ENCODE measurements at regions not wholly inside any gene's neighbourhood (a gene's known extent, or its start where the extent isn't known, plus 50 kb on each side); places are given as distances from the start of the nearest gene placed in this dataset.

GRCh38 chr20:56994006-56994405, 272.4 kb downstream of the BMP7 start:
- no peak for DNase-seq

GRCh38 chr20:56995149-56995548, 271.3 kb downstream of the BMP7 start:
- H3K36me3 ChIP-seq = no peaks in the 10 kb centered on the region
- no peaks in the 10 kb centered on the region for H3K4me1 ChIP-seq
- no peak overlapping the region for H3K27ac ChIP-seq
- H3K4me3 ChIP-seq = no peak overlapping the region
- intact Hi-C loops (cut with DNase I) = no loop called here
- H3K27me3 ChIP-seq = peaks cover 0 to 34% (median 11%) of the 10 kb centered on the region in 7 donors
- peaks cover 0 to 27% (median 12%) of the 10 kb centered on the region in 11 donors for H3K9me3 ChIP-seq
- DNase-seq (no peak), ATAC-seq (no peak)
- TF ChIP-seq CTCF (IDR thresholded peaks at IDR 0.05) = no peak
- 74% methylated on average over 9 of the region's 9 CpGs for WGBS, 2 donors

More at GRCh38 chr20:56994006-56994405, 272.4 kb downstream of the BMP7 start:
- intact Hi-C loops (cut with DNase I) = no loop called here
- TF ChIP-seq CTCF (IDR thresholded peaks at IDR 0.05) = no peak
- no peaks in the 10 kb centered on the region for H3K36me3 ChIP-seq
- peaks cover 0 to 19% (median 11%) of the 10 kb centered on the region in 11 donors for H3K9me3 ChIP-seq
- 64% methylated on average over 8 of the region's 8 CpGs for WGBS, 2 donors
- no peak overlapping the region for H3K4me3 ChIP-seq
- peaks cover 0 to 38% (median 18%) of the 10 kb centered on the region in 7 donors for H3K27me3 ChIP-seq
- no peak overlapping the region for H3K27ac ChIP-seq
- H3K4me1 ChIP-seq = no peaks in the 10 kb centered on the region
- no peak for ATAC-seq

- H3K27me3 ChIP-seq = peaks cover 0 to 34% (median 7%) of the 10 kb centered on the region in 7 donors
- H3K27ac ChIP-seq = no peak overlapping the region
- H3K4me1 ChIP-seq = no peaks in the 10 kb centered on the region
- peak in 7 of 9 donors; percentile 11 to 37 (median 23) for TF ChIP-seq CTCF (IDR thresholded peaks at IDR 0.05)
- H3K4me3 ChIP-seq = no peak overlapping the region
- peaks cover 0 to 27% (median 12%) of the 10 kb centered on the region in 11 donors for H3K9me3 ChIP-seq
- DNase-seq (no peak), ATAC-seq (no peak)
- 40 to 47% methylated on average over 12 of the region's 12 CpGs for WGBS, 2 donors
- no peaks in the 10 kb centered on the region for H3K36me3 ChIP-seq
- intact Hi-C loops (cut with DNase I) = no loop called here
These were observed 270.8 kb downstream of the BMP7 start for GRCh38 chr20:56995635-56996075.

- ATAC-seq = no peak
- Histone ChIP-seq H3K4me3 (no peak overlapping the region), H3K36me3 (no peaks in the 10 kb centered on the region), H3K9me3 (peaks cover 0 to 27% (median 12%) of the 10 kb centered on the region in 11 donors), H3K27ac (no peak overlapping the region), H3K4me1 (no peaks in the 10 kb centered on the region), H3K27me3 (peaks cover 0 to 27% (median 5%) of the 10 kb centered on the region in 7 donors)
- DNase-seq = no peak
- TF ChIP-seq CTCF (IDR thresholded peaks at IDR 0.05) = no peak
- 92% methylated on average over 2 of the region's 2 CpGs for WGBS, 2 donors
- intact Hi-C loops (cut with DNase I) = no loop called here
These were observed 269.9 kb downstream of the BMP7 start for GRCh38 chr20:56996533-56996932.
